GM12878 (cell line): ENCODE measurements at regions not wholly inside any gene's neighbourhood (a gene's known extent, or its start where the extent isn't known, plus 50 kb on each side); places are given as distances from the start of the nearest gene placed in this dataset.

Experiments
- ATAC-seq: fragments of 200-7000 bp; cut with Tn5 transposase; 3 replicates; pipeline ENCODE4 v1.9.1; 2020; ENCODE audit warnings: mild to moderate bottlenecking, moderate library complexity
- BruUV-seq: library from RNA; stranded (reverse); fragments of 400-500 nt; replicated peaks from 2 replicates; lab custom pipeline; 2021; lab: Mats Ljungman, UMichigan
- CTCF ChIA-PET: fragments of 300-600 bp; sonication (Branson Sonifier 250); formaldehyde crosslinking; extraction: SDS; loops from one replicate; lab custom pipeline; 2021; ENCODE audit warnings: inconsistent platforms; lab: Yijun Ruan, JAX
- POLR2A ChIA-PET: fragments of 350-600 bp; formaldehyde crosslinking; extraction: SDS; loops from one replicate; lab custom pipeline; 2021; ENCODE audit warnings: inconsistent platforms; lab: Charles Lee
- RAD21 ChIA-PET: fragments of 300-600 bp; sonication (Branson Sonifier 250); formaldehyde crosslinking; loops from one replicate; lab custom pipeline; 2023; ENCODE audit warnings: antibody characterized with exemption; ENCODE audit not compliant: unreplicated experiment; lab: Charles Lee
- SMC1A ChIA-PET: fragments of 300-600 bp; sonication (Branson Sonifier 250); formaldehyde crosslinking; loops from one replicate; lab custom pipeline; 2023; ENCODE audit not compliant: unreplicated experiment, uncharacterized antibody; lab: Charles Lee
- DNase-seq: peaks from one replicate; pipeline ENCODE4 v3.0.0-alpha.2; 2011; ENCODE audit warnings: low read depth, low spot score
- FAIRE-seq: peaks from 3 replicates; lab custom pipeline; 2011; peaks lifted over from hg19 to GRCh38; lab: Jason Lieb, UNC
- H2AFZ ChIP-seq: 2 replicates; pipeline ENCODE4 v1.6.0; 2011; ENCODE audit warnings: low read depth, low read length, control low read depth; ENCODE audit not compliant: control insufficient read depth
- H3K27ac ChIP-seq: 2 replicates; pipeline ENCODE4 v1.5.1; 2011; ENCODE audit warnings: control low read depth; ENCODE audit not compliant: control insufficient read depth, insufficient read depth
- H3K27me3 ChIP-seq, 2 experiments: replicated peaks in 1 of 2; 2 replicates each; pipeline versions ENCODE4 v1.6.0 to v1.6.1; 2011; ENCODE audit warnings: low read length in 1 of 2; ENCODE audit not compliant: control insufficient read depth in 2 of 2, insufficient read depth in 2 of 2
- H3K36me3 ChIP-seq, 2 experiments: 2 replicates each; pipeline ENCODE4 v1.5.1; 2011; ENCODE audit warnings: low read length in 1 of 2; ENCODE audit not compliant: control insufficient read depth in 2 of 2, insufficient read depth in 2 of 2
- H3K4me1 ChIP-seq: 2 replicates; pipeline ENCODE4 v1.6.1; 2011; ENCODE audit warnings: mild to moderate bottlenecking, low read length, moderate library complexity, mixed read lengths; ENCODE audit not compliant: control insufficient read depth, insufficient read depth
- H3K4me2 ChIP-seq: 2 replicates; pipeline ENCODE4 v1.6.0; 2011; ENCODE audit warnings: control low read depth; ENCODE audit not compliant: control insufficient read depth, insufficient read depth
- H3K4me3 ChIP-seq: fragments of 200-600 bp; sonication (generic); 2 replicates; pipeline ENCODE4 v1.5.1; 2016
- H3K79me2 ChIP-seq: 2 replicates; pipeline ENCODE4 v1.6.0; 2011; ENCODE audit warnings: low read length; ENCODE audit not compliant: control insufficient read depth, insufficient read depth
- H3K9ac ChIP-seq: 2 replicates; pipeline ENCODE4 v1.8.0; 2011; ENCODE audit warnings: low read length, control low read depth, mixed read lengths; ENCODE audit not compliant: control insufficient read depth, insufficient read depth
- H3K9me3 ChIP-seq: replicated peaks from 3 replicates; pipeline ENCODE4 v1.5.1; 2011; ENCODE audit warnings: mild to moderate bottlenecking, low read length; ENCODE audit not compliant: control insufficient read depth, insufficient read depth
- H4K20me1 ChIP-seq: 2 replicates; pipeline ENCODE4 v1.6.0; 2011; ENCODE audit not compliant: control insufficient read depth, insufficient read depth
- BHLHE40 ChIP-seq, 2 experiments: fragments of 450-650 bp in 1 of 2; IDR thresholded peaks; 2 replicates each; pipeline ENCODE4 v1.6.1; 2011 to 2017; ENCODE audit warnings: low read depth in 2 of 2, borderline replicate concordance in 1 of 2, improper control_type of control experiment in 1 of 2, low read length in 1 of 2, mild to moderate bottlenecking in 1 of 2
- BMI1 ChIP-seq: fragments of 450-650 bp; IDR thresholded peaks from 2 replicates; pipeline ENCODE4 v1.6.1; 2016; ENCODE audit warnings: mild to moderate bottlenecking, moderate library complexity, borderline replicate concordance
- MTA3 ChIP-seq: IDR thresholded peaks from 2 replicates; pipeline ENCODE4 v1.6.1; 2012; ENCODE audit warnings: low read length, inconsistent platforms, borderline replicate concordance
- NFXL1 ChIP-seq: fragments of 450-650 bp; IDR thresholded peaks from 2 replicates; pipeline ENCODE4 v1.6.1; 2017; ENCODE audit warnings: antibody characterized with exemption, mild to moderate bottlenecking, borderline replicate concordance
- NRF1 ChIP-seq: conservative IDR thresholded peaks from 2 replicates; pipeline ENCODE4 v1.6.1; 2011; ENCODE audit warnings: mild to moderate bottlenecking, low read depth, low read length, improper control_type of control experiment
- WGBS: methylation state at CpG from one replicate; pipeline ENCODE4 v1.1.6; 2016; ENCODE audit warnings: low lambda C conversion rate; ENCODE audit not compliant: insufficient replicate concordance, insufficient coverage; ENCODE audit errors: missing lambda C conversion rate; 5-methylcytosine and 5-hydroxymethylcytosine counted together
- in situ Hi-C: fragments of 300-500 bp; cut with MboI; formaldehyde crosslinking; loops from 9 replicates; pipeline ENCODE4 v1.14.3; 2018; ENCODE audit warnings: mixed read lengths
- intact Hi-C: fragments of 100-400 bp; cut with micrococcal nuclease; formaldehyde crosslinking; loops from one replicate; pipeline ENCODE4 v1.14.2; 2022; ENCODE audit not compliant: unreplicated experiment
- TF ChIP-seq, protein P1 (sequence below): IDR thresholded peaks from 2 replicates; pipeline ENCODE4 v1.6.1; 2011; ENCODE audit warnings: low read depth, low read length, improper control_type of control experiment, borderline replicate concordance

DNA sequence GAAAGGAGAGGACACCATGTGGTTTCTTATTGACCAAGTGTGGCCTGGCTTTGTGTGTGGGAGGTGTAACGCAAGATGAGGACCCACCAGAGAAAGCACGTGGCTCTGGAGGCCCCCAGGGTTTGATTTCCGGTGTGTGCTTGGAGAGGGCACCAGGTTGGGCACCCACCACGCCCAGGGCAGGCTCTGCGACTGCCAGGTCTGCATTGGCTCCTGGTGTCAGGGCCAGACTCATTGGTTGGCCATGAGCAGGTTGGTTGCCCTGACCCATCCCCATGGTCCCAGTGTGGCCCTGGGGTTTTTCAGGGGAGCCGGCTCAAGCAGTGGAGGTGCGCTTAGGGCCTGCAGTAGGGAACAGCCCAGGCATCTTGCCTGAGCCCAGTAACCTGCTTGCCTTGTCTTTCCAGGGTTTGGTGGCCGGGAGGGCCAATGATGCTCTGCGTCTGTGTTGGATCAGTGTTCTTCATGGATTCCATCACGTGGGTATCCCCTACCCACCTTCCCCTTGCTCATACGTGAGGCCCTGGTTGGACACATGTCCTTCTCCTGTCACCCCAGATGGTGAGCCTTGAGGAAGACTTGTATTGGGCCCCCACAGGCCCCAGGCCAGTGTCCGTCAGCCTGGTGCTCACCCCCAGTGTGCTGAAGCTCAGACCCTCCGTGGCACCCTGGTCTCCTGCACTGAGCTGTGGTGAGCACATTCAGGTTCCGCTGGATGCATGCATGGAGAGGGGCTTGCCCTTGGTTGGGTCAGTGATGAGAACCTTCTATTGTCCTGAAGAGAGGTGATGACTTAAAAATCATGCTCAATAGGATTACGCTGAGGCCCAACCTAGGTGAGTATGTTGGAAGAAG is 193.9 kb downstream of the UBE3A start (continued):
- no peak for TF ChIP-seq BMI1
- TF ChIP-seq, protein P1, sequence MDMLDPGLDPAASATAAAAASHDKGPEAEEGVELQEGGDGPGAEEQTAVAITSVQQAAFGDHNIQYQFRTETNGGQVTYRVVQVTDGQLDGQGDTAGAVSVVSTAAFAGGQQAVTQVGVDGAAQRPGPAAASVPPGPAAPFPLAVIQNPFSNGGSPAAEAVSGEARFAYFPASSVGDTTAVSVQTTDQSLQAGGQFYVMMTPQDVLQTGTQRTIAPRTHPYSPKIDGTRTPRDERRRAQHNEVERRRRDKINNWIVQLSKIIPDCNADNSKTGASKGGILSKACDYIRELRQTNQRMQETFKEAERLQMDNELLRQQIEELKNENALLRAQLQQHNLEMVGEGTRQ, result no peak
- TF ChIP-seq NRF1, result no peak
- TF ChIP-seq, all 136 proteins: peak for 0

DNA sequence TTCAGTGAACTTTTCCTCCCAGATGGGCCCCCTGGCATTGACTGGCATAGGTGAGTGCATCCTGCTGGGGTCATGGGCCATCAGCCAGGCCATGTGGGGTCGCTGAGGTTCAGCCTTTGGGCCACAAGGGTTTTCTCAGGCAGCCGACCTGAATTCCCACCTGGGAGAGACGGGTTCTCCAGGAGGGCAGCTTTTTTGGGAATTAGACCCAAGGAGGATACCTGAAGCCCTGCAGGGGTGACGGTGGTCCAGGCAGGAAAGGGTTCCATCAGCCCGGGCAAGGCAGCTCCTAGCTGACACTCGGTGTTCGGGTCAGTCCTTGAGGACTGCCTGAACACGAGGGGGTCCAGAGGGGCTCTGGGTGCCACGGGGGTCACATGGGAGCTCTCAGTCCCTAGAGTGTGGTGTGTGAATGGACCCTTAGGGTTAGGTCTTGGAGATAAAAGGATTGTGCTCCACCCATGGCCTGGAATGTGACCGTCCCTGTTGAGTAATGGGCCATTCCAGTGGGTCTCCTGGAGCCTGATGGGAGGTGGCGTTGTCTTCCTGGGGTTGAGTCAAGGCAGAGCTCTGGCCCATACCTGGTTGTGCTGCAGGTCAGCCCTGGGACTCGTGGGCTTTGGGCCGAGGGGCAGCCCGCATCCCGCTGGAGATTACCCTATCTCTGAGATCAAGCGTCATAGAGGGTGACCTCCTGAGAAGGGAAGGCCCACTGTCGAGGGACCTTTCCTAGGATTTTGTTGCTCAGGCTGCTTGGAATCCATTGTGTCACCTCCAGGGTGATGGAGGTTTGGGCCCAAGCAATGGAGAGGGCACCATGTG is 192.8 kb downstream of the UBE3A start:
- no TSS peak for BruUV-seq
- intact Hi-C loops, result no loop called here
- Histone ChIP-seq H3K4me1 (no peaks in the 10 kb centered on the region), H3K27me3 (no peaks in the 10 kb centered on the region), H3K36me3 (no peaks in the 10 kb centered on the region), H3K4me3 (no peak overlapping the region), H3K9me3 (no peaks in the 10 kb centered on the region; the same call in 2 of the 3 replicates), H3K9ac (no peak overlapping the region), H3K27ac (no peak overlapping the region), H3K79me2 (no peaks in the 10 kb centered on the region), H4K20me1 (no peaks in the 10 kb centered on the region), H2AFZ (no peak overlapping the region), H3K4me2 (no peak overlapping the region)
- in situ Hi-C loops, result no loop called here
- no peak for ATAC-seq
- ChIA-PET POLR2A (no interaction called here), CTCF (no interaction called here), RAD21 (no interaction called here), SMC1A (no interaction called here)
- no peak for FAIRE-seq
- DNase-seq, result no peak
- TF ChIP-seq MTA3, result no peak
- no peak for TF ChIP-seq NFXL1
- no peak for TF ChIP-seq BHLHE40 (IDR thresholded peaks at IDR 0.05; ENCODE audit: borderline replicate concordance in 1 of 2, low read depth in 2 of 2, low read length in 1 of 2)
- WGBS, result 44% methylated on average over 17 of the region's 17 CpGs
